ENCODE measurements at regions not wholly inside any gene's neighbourhood (a gene's known extent, or its start where the extent isn't known, plus 50 kb on each side); places are given as distances from the start of the nearest gene placed in this dataset.

GRCh38 chr5:145025775-145026174 lies 809.4 kb downstream of the PRELID2 start:
- TF ChIP-seq, protein P1, sequence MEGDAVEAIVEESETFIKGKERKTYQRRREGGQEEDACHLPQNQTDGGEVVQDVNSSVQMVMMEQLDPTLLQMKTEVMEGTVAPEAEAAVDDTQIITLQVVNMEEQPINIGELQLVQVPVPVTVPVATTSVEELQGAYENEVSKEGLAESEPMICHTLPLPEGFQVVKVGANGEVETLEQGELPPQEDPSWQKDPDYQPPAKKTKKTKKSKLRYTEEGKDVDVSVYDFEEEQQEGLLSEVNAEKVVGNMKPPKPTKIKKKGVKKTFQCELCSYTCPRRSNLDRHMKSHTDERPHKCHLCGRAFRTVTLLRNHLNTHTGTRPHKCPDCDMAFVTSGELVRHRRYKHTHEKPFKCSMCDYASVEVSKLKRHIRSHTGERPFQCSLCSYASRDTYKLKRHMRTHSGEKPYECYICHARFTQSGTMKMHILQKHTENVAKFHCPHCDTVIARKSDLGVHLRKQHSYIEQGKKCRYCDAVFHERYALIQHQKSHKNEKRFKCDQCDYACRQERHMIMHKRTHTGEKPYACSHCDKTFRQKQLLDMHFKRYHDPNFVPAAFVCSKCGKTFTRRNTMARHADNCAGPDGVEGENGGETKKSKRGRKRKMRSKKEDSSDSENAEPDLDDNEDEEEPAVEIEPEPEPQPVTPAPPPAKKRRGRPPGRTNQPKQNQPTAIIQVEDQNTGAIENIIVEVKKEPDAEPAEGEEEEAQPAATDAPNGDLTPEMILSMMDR (IDR thresholded peaks at IDR 0.05) = no peak
- TF ChIP-seq POLR2A (IDR thresholded peaks at IDR 0.05) = no peak

Measured in vagina (tissue), 2 donors.